GM12891 (cell line): ENCODE measurements at regions not wholly inside any gene's neighbourhood (a gene's known extent, or its start where the extent isn't known, plus 50 kb on each side); places are given as distances from the start of the nearest gene placed in this dataset.

Experiments used
- DNase-seq: peaks from one replicate; pipeline ENCODE4 v3.0.0; 2011; ENCODE audit warnings: low spot score; ENCODE audit not compliant: insufficient read length
- FAIRE-seq: peaks from 2 replicates; lab custom pipeline; 2011; peaks lifted over from hg19 to GRCh38; lab: Jason Lieb, UNC
- PAX5 ChIP-seq: IDR thresholded peaks from 2 replicates; pipeline ENCODE4 v1.6.1; 2011; ENCODE audit warnings: low read length, moderate library complexity, mild to moderate bottlenecking; ENCODE audit not compliant: insufficient read depth, severe bottlenecking
- POLR2A ChIP-seq: IDR thresholded peaks from 2 replicates; pipeline ENCODE4 v1.6.1; 2011; ENCODE audit warnings: low read depth, low read length, control low read depth
- POLR2AphosphoS5 ChIP-seq: IDR thresholded peaks from 2 replicates; pipeline ENCODE4 v1.6.1; 2011; ENCODE audit warnings: low read depth, low read length, control low read depth
- POU2F2 ChIP-seq: IDR thresholded peaks from 2 replicates; pipeline ENCODE4 v1.6.1; 2011; ENCODE audit warnings: low read depth, mild to moderate bottlenecking, control low read depth, low read length, moderate library complexity
- SPI1 ChIP-seq: IDR thresholded peaks from 2 replicates; pipeline ENCODE4 v1.6.1; 2011; ENCODE audit warnings: low read depth, low read length, control low read depth
- TAF1 ChIP-seq: IDR thresholded peaks from 2 replicates; pipeline ENCODE4 v1.6.1; 2011; ENCODE audit warnings: low read depth, low read length, control low read depth

GRCh38 chr2:172270278-172271079 lies 156.9 kb upstream of the ITGA6 start:
- FAIRE-seq (no peak), DNase-seq (no peak)
- TF ChIP-seq POLR2A = no peak
- no peak for TF ChIP-seq PAX5
- no peak for TF ChIP-seq TAF1
- no peak for TF ChIP-seq POLR2AphosphoS5
- TF ChIP-seq POU2F2 = no peak
- no peak for TF ChIP-seq SPI1

- no peak for FAIRE-seq
- no peak for DNase-seq
- TF ChIP-seq PAX5 (no peak), SPI1 (no peak), TAF1 (no peak)
These were observed 153.3 kb upstream of the ITGA6 start for GRCh38 chr2:172273910-172274571.

DNA sequence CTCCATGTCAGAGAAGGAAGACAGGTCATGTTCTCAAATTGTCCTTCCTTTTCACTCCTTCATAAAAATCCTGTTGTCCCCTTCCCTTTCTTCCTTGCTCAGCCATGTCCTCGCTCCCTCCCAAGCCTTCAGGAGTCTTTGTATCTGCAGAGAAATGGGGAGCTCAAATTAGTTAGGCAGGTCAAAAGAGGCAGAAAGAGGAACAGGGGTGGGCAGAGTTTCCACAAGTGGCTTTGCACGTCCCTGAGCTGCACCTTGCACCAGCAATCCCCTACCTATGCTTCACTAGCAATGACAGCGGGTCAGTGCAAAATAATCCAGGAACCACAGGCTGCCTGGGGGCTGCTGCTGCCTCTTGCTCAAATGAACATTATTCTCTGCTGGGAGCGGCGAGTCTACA lies 152.1 kb upstream of the ITGA6 start:
- DNase-seq (no peak), FAIRE-seq (no peak)
- TF ChIP-seq PAX5 (no peak), SPI1 (no peak), POU2F2 (no peak), POLR2A (no peak), POLR2AphosphoS5 (no peak), TAF1 (no peak)

GRCh38 chr2:172276961-172277360 lies 150.4 kb upstream of the ITGA6 start:
- FAIRE-seq (no peak), DNase-seq (no peak)
- TF ChIP-seq POLR2AphosphoS5 (no peak), PAX5 (no peak), TAF1 (no peak), POU2F2 (no peak), SPI1 (no peak), POLR2A (no peak)

DNA sequence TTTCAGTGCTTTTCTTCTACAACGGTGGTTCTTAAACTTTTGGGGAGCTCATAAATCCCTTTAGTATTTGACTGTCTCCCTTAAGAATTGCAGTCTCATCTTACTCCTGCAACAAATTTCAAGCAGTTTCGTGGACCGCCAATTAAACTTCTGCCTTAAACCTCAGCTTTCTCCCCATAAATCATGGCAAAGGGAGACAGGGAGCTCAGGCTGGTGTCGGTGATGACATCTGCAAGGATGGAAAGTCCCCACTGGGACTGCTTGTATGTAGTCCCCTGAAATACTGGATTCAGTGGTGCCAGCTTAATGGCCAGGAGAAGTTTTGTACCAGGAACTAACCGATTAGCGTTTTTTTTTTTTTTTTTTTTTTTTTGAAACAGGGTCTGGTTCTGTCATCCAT lies 148.7 kb upstream of the ITGA6 start:
- TF ChIP-seq TAF1 (no peak), PAX5 (no peak), POLR2A (no peak), POLR2AphosphoS5 (no peak), POU2F2 (no peak), SPI1 (no peak)
- DNase-seq (no peak), FAIRE-seq (no peak)

GRCh38 chr2:172279214-172279613 lies 148.2 kb upstream of the ITGA6 start:
- DNase-seq (no peak), FAIRE-seq (no peak)
- TF ChIP-seq POU2F2 (no peak), SPI1 (no peak), TAF1 (no peak), POLR2A (no peak), POLR2AphosphoS5 (no peak), PAX5 (no peak)

DNA sequence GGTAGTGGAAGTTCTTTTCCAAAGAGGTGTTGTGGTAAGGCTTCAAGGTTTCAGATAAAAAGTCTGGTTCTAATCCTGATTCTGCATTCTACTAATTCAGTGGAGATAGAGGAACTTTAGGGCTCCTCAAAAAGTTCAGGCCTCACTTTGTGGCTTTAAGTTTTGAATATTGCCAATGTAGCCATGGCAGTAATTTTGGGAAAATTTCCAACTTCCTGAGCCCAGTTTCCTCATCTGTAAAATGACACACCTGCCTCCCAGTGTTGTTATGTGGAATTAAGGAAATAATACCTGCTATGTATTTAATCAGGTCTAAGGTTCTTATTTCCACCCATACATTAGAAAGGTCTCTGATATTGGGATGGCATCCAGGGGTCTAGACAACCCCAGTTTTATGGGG lies 147.6 kb upstream of the ITGA6 start:
- no peak for FAIRE-seq
- no peak for DNase-seq
- TF ChIP-seq TAF1 (no peak), POU2F2 (no peak), POLR2A (no peak), SPI1 (no peak), PAX5 (no peak), POLR2AphosphoS5 (no peak)

DNA sequence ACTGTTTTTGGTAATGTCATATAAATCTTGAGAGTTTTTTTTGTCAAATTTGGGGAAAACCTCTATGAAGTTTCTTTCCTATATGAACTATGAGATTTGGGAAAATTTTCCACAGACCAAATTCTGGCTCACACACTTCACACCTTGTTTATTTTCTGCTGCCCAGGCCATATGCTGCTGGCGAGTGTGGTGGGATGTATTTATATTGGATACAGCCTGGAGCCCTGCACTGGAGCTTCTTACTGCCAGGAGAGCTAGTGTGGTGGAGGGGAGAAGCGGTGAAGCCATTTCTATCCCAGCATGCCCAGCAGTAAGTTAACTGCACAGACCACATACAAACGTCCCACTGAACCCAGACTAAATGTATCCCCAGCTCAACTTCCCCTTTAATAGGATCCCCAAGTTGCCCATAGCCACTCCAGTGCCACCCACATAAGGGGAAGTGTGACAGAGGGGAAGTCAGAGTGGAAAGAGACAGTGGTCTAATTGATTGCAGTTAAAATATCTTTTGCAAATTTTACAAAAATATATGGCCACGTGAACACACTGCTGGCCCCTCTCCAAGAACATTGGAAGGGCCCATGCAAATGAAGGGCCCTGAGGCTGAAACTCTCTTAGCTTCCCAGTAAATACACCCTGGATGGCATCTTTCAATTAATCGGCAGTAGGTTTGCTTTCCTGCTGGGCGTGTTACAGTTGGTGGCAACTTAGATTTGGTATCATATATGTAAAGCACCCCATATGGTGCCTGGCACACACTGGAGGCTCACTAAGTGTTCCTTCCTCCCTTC lies 146.6 kb upstream of the ITGA6 start:
- TF ChIP-seq POLR2AphosphoS5 (no peak), SPI1 (0 out of 2 replicates have a peak, but pooled peaks have one; percentile 10)
- DNase-seq = no peak
- FAIRE-seq = no peak
